ENCODE measurements at regions not wholly inside any gene's neighbourhood (a gene's known extent, or its start where the extent isn't known, plus 50 kb on each side); places are given as distances from the start of the nearest gene placed in this dataset.
A peak's percentile ranks its signal among the peaks of the same experiment; 100 is the strongest.

DNA sequence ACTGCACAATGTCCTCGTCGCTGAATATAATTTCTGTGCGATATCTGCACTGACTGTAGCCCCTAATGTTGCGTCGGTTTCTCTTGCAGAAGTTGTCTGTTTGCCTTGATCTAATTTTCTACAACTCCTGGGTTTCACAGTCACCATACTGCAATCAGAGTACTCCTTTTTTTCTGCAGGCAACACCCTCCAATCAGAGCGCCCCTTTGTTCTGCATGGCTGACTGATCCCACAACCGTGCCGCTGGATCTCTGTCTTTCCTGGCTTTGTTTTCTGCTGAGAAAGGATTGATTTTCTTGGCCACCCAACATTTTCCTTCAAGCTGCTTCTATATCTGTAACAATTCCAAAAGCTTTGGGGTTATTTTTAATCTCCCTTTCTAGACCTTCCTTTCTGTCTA, 182.2 kb upstream of the SMARCA2 start:
- no peaks in the 10 kb centered on the region for H3K9me3 Mint-ChIP-seq
- no peaks in the 10 kb centered on the region for H3K4me1 Mint-ChIP-seq (ENCODE audit: low read depth)
- no peak overlapping the region for H3K4me3 Mint-ChIP-seq
- TF ChIP-seq, protein P1, sequence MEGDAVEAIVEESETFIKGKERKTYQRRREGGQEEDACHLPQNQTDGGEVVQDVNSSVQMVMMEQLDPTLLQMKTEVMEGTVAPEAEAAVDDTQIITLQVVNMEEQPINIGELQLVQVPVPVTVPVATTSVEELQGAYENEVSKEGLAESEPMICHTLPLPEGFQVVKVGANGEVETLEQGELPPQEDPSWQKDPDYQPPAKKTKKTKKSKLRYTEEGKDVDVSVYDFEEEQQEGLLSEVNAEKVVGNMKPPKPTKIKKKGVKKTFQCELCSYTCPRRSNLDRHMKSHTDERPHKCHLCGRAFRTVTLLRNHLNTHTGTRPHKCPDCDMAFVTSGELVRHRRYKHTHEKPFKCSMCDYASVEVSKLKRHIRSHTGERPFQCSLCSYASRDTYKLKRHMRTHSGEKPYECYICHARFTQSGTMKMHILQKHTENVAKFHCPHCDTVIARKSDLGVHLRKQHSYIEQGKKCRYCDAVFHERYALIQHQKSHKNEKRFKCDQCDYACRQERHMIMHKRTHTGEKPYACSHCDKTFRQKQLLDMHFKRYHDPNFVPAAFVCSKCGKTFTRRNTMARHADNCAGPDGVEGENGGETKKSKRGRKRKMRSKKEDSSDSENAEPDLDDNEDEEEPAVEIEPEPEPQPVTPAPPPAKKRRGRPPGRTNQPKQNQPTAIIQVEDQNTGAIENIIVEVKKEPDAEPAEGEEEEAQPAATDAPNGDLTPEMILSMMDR (IDR thresholded peaks at IDR 0.05): no peak
- peaks cover 4% of the 10 kb centered on the region for H3K27me3 Mint-ChIP-seq (ENCODE audit: insufficient read depth)
- H3K36me3 Mint-ChIP-seq (ENCODE audit: low read depth): no peaks in the 10 kb centered on the region
- DNase-seq: no peak
- no peak overlapping the region for H3K27ac Mint-ChIP-seq

DNA sequence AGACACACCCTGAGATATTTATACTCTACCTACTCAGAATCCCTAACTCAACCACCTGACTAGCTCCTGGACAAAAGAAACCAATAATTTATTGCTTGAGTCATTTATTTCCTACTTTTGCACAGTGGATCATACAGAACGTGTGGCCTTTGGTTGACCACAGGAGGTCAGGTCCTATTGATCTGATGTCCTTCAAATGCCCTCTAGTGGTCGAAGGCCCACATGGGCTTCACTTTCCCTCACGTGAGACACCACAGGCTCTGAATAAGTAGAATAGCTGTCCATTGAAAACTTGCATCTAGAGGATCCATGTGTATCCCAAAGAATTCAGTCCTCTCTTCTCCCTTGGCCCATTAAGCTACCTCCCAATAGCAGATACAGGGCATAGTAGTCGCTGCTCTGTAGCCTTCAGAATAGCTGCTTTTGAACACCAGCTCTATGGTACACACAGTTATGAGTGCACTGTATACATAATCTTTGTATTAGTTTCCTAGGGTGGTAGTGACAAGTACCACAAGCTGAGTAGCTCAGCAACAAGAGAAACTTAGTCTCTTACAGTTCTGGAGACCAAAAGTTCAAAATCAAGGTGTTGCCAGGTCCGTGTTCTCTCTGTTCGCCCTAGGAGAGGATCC, 177.6 kb upstream of the SMARCA2 start:
- peak; percentile 9 for DNase-seq
- no peak overlapping the region for H3K27ac Mint-ChIP-seq
- H3K4me1 Mint-ChIP-seq (ENCODE audit: low read depth): no peaks in the 10 kb centered on the region
- TF ChIP-seq, protein P1 (IDR thresholded peaks at IDR 0.05): peak; percentile 68
- H3K4me3 Mint-ChIP-seq: no peak overlapping the region
- peaks cover 9% of the 10 kb centered on the region for H3K9me3 Mint-ChIP-seq
- H3K36me3 Mint-ChIP-seq (ENCODE audit: low read depth): no peaks in the 10 kb centered on the region
- peaks cover 4% of the 10 kb centered on the region for H3K27me3 Mint-ChIP-seq (ENCODE audit: insufficient read depth)

DNA sequence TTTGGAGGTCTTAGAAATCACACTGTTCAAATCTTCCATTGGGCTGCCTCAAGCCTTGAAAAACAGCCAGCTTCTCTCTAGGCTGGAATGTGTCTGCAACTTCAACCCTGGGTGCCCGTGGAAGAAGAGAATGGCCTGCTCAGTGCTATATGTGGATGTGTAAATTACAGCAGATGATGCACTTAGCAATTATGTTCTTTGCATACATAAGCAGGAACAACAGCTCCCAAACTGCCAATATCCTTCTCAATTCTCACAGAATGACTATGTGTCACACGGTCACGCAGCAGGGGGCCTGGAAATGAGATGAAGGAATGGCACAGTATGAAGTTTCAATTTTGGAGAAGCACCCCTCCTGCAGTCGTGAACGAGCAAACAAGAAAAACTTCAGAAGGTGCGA, 175.2 kb upstream of the SMARCA2 start:
- TF ChIP-seq, protein P1 (IDR thresholded peaks at IDR 0.05): no peak
- Mint-ChIP-seq H3K4me1 (ENCODE audit: low read depth) (no peaks in the 10 kb centered on the region), H3K36me3 (ENCODE audit: low read depth) (no peaks in the 10 kb centered on the region), H3K27ac (no peak overlapping the region), H3K27me3 (ENCODE audit: insufficient read depth) (peaks cover 2% of the 10 kb centered on the region), H3K4me3 (no peak overlapping the region), H3K9me3 (peaks cover 13% of the 10 kb centered on the region)
- DNase-seq: no peak

DNA sequence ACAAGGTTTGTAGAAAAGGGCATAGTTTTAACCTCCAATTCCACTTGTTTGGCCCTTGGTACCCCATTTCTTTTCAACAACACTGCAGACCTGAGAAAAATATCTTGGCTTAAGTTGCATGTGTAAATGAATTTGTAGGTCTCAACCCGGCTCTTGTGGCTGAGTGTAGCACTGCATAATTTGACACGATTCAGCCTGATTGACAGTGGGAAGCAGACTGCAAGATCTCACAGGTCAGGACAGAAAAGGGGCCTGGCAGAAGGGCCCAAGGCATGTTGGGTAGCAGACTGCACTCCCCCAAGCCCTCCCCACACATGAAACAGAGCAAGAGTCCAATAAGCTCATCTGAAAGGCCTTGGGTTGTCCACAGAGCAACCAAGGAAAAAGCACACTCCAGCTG, 169.7 kb upstream of the SMARCA2 start:
- no peak for DNase-seq
- Mint-ChIP-seq H3K27ac (no peak overlapping the region), H3K36me3 (ENCODE audit: low read depth) (no peaks in the 10 kb centered on the region), H3K27me3 (ENCODE audit: insufficient read depth) (peaks cover 1% of the 10 kb centered on the region; the same call in 1 of the 2 replicates), H3K4me3 (no peak overlapping the region), H3K9me3 (peaks cover 24% of the 10 kb centered on the region), H3K4me1 (ENCODE audit: low read depth) (no peaks in the 10 kb centered on the region)
- TF ChIP-seq, protein P1 (IDR thresholded peaks at IDR 0.05): no peak

DNA sequence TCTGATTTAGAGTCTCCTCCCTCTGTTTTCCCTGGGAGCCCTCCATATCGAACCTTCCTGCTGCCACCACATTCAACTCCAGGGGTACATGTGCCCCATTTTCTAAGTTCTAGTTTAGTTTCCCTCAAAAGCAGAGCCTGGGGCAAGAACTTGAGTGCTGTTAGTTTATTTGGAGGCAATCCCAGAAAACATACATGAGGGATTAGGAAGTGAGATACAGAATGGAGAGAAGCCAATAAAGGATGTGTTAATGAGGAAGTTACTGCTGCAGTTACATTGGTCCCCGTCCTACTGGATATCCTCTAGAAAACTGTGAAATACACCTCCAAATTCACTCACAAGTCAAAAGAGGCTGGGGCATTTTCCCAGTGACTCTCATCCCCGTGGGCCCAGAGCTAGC, 159.4 kb upstream of the SMARCA2 start:
- Mint-ChIP-seq H3K27me3 (ENCODE audit: insufficient read depth) (peaks cover 2% of the 10 kb centered on the region; the same call in 1 of the 2 replicates), H3K4me3 (no peak overlapping the region), H3K27ac (no peak overlapping the region), H3K36me3 (ENCODE audit: low read depth) (no peaks in the 10 kb centered on the region), H3K9me3 (peaks cover 14% of the 10 kb centered on the region), H3K4me1 (ENCODE audit: low read depth) (no peaks in the 10 kb centered on the region)
- DNase-seq: no peak
- TF ChIP-seq, protein P1 (IDR thresholded peaks at IDR 0.05): no peak
